Sigmoid colon (tissue), 6 donors: ENCODE measurements at regions not wholly inside any gene's neighbourhood (a gene's known extent, or its start where the extent isn't known, plus 50 kb on each side); places are given as distances from the start of the nearest gene placed in this dataset.

ENCODE experiments used
- DNase-seq: peaks from one replicate; pipeline ENCODE4 v3.0.0-alpha.2; 2019
- H3K27ac ChIP-seq, 4 donors: fragments of 200-600 bp; sonication (generic); one replicate each; pipeline ENCODE4 v1.5.1; 2016 to 2019; ENCODE audit warnings: mild to moderate bottlenecking in 1 of 4
- H3K27me3 ChIP-seq, 3 donors: fragments of 200-600 bp; sonication (generic); one replicate each; pipeline ENCODE4 v1.5.1; 2019; ENCODE audit warnings: mild to moderate bottlenecking in 1 of 3
- H3K36me3 ChIP-seq, 4 donors: fragments of 200-600 bp; sonication (generic); one replicate each; pipeline ENCODE4 v1.5.1; 2016 to 2019
- H3K4me1 ChIP-seq, 4 donors: fragments of 200-600 bp; sonication (generic); one replicate each; pipeline ENCODE4 v1.5.1; 2017 to 2019
- H3K4me3 ChIP-seq, 4 donors: fragments of 200-600 bp; sonication (generic); one replicate each; pipeline ENCODE4 v1.5.1; 2017 to 2019; ENCODE audit warnings: mild to moderate bottlenecking in 2 of 4, moderate library complexity in 1 of 4
- H3K9me3 ChIP-seq, 4 donors: fragments of 200-600 bp in 3 of 4; sonication (generic) in 3 of 4; one replicate each; pipeline versions ENCODE4 v1.5.1 to v1.6.1; 2013 to 2019
- EP300 ChIP-seq, 4 donors: sonication (generic); formaldehyde crosslinking; IDR thresholded peaks; one replicate each; pipeline ENCODE4 v1.6.1; 2017; ENCODE audit warnings: antibody characterized with exemption in 4 of 4
- POLR2A ChIP-seq, 2 donors: fragments of 450-650 bp; IDR thresholded peaks; one replicate each; pipeline ENCODE4 v1.6.1; 2016; ENCODE audit warnings: antibody characterized with exemption in 2 of 2, mild to moderate bottlenecking in 2 of 2, moderate library complexity in 2 of 2
- POLR2AphosphoS5 ChIP-seq, 4 donors: sonication (generic); formaldehyde crosslinking; IDR thresholded peaks; one replicate each; pipeline ENCODE4 v1.6.1; 2017; ENCODE audit warnings: antibody characterized with exemption in 4 of 4
- WGBS, 2 donors: extraction: QIAGEN DNeasy Blood & Tissue Kit; methylation state at CpG; one replicate each; pipeline ENCODE4 v1.1.7; 2013; 5-methylcytosine and 5-hydroxymethylcytosine counted together
- intact Hi-C: fragments of 100-400 bp; cut with DNase I; formaldehyde crosslinking; loops from one replicate; pipeline ENCODE4 v1.15.1; 2023
- TF ChIP-seq, protein P1 (sequence below), 4 experiments: fragments of 450-650 bp in 3 of 4; fragments of 200-600 bp in 1 of 4; IDR thresholded peaks; one replicate each; pipeline ENCODE4 v1.5.1; 2016 to 2019; ENCODE audit warnings: antibody characterized with exemption in 4 of 4, mild to moderate bottlenecking in 3 of 4, moderate library complexity in 2 of 4
- donor health status: healthy with polysubstance abuse.
- donor health status: healthy.

- intact Hi-C loops = no loop called here
- H3K36me3 ChIP-seq = no peaks in the 10 kb centered on the region
- H3K4me1 ChIP-seq = no peaks in the 10 kb centered on the region
- H3K9me3 ChIP-seq = no peaks in the 10 kb centered on the region
- TF ChIP-seq, protein P1, sequence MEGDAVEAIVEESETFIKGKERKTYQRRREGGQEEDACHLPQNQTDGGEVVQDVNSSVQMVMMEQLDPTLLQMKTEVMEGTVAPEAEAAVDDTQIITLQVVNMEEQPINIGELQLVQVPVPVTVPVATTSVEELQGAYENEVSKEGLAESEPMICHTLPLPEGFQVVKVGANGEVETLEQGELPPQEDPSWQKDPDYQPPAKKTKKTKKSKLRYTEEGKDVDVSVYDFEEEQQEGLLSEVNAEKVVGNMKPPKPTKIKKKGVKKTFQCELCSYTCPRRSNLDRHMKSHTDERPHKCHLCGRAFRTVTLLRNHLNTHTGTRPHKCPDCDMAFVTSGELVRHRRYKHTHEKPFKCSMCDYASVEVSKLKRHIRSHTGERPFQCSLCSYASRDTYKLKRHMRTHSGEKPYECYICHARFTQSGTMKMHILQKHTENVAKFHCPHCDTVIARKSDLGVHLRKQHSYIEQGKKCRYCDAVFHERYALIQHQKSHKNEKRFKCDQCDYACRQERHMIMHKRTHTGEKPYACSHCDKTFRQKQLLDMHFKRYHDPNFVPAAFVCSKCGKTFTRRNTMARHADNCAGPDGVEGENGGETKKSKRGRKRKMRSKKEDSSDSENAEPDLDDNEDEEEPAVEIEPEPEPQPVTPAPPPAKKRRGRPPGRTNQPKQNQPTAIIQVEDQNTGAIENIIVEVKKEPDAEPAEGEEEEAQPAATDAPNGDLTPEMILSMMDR (IDR thresholded peaks at IDR 0.05) = no peak
- H3K27ac ChIP-seq = no peak overlapping the region
- H3K27me3 ChIP-seq = peaks cover 0 to 8% (median 0%) of the 10 kb centered on the region in 3 donors
- no peak overlapping the region for H3K4me3 ChIP-seq
- no peak for DNase-seq
- WGBS, 2 donors = 88 to 89% methylated on average over 5 of the region's 5 CpGs
Measured at GRCh38 chr2:45192481-45192880, 183.2 kb upstream of the SIX2 start.

DNA sequence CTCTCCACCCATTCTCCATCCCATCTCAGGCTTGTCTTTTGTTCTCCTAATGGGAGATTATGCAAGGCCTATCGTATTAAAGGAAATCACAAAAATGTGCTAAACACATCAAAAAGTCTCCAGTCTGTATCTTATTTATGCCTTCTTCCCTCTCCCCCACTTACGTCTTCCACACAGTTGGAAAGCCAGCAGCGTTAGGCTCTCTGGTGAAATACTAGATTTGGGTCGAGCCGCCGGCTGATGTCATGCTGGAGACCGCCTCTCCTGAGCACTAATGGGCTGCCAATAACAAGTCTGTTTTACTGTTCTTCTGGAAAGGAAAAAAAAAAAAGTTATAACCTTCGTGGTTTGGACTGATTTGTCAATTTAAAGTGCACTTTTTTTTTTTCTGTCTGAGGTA lies 182.7 kb upstream of the SIX2 start:
- Histone ChIP-seq H3K27ac (no peak overlapping the region), H3K4me3 (no peak overlapping the region), H3K9me3 (no peaks in the 10 kb centered on the region), H3K4me1 (no peaks in the 10 kb centered on the region), H3K27me3 (peaks cover 0 to 8% (median 0%) of the 10 kb centered on the region in 3 donors), H3K36me3 (no peaks in the 10 kb centered on the region)
- no peak for TF ChIP-seq POLR2A (IDR thresholded peaks at IDR 0.05)
- peak in 2 of 4 donors; percentile 14 for TF ChIP-seq POLR2AphosphoS5 (IDR thresholded peaks at IDR 0.05)
- peak; percentile 81 for DNase-seq
- WGBS, 2 donors = 78 to 84% methylated on average over 8 of the region's 8 CpGs
- intact Hi-C loops = no loop called here

DNA sequence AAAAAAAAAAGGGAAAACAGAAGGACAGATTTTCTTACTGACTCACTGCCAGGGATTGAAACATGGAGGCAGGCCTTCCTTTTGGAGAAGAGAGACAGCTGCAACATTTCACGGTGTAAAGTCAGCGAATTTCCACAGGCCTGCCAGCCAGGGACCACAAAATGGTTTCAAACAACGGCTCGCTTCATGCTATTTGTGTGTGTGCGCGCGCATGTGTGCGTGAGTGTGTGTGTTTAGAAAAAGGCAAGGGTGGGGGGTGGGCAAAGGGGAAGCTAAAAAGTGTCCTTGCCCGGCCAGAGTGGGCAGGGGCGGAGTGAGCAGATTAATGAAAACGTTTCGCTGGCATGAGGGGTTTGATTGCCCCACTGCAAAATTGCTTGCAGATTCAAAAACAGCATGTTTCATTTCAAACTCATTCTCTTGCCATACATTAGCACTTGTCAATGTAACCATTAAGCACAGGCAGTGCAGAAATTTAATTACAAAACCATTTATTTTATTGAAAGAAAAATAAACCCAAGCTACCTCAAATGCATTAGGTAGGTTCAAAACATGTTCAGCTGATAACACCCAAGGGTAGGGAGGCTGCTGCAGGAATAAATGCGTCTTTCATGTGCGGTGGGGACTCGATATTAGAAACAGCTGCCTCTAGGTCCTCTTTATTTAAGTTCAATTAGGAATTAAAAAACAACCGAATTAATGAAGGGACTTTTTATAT lies 182.1 kb upstream of the SIX2 start:
- Histone ChIP-seq H3K4me3 (no peak overlapping the region), H3K4me1 (no peaks in the 10 kb centered on the region), H3K36me3 (no peaks in the 10 kb centered on the region), H3K27ac (peak overlapping the region in 1 of 4 donors; percentile 13), H3K9me3 (no peaks in the 10 kb centered on the region), H3K27me3 (peaks cover 0 to 8% (median 0%) of the 10 kb centered on the region in 3 donors)
- TF ChIP-seq EP300 (IDR thresholded peaks at IDR 0.05) (no peak), POLR2AphosphoS5 (IDR thresholded peaks at IDR 0.05) (no peak), POLR2A (IDR thresholded peaks at IDR 0.05) (no peak)
- TF ChIP-seq, protein P1 (IDR thresholded peaks at IDR 0.05) = no peak
- WGBS, 2 donors = 78 to 83% methylated on average over 16 of the region's 16 CpGs
- no peak for DNase-seq
- intact Hi-C loops = no loop called here

GRCh38 chr2:45190481-45190942 lies 181.3 kb upstream of the SIX2 start:
- H3K27me3 ChIP-seq = peaks cover 0 to 8% (median 0%) of the 10 kb centered on the region in 3 donors
- DNase-seq = no peak
- WGBS, 2 donors = 89 to 93% methylated on average over 8 of the region's 8 CpGs
- intact Hi-C loops = no loop called here
- no peak overlapping the region for H3K4me3 ChIP-seq
- H3K36me3 ChIP-seq = no peaks in the 10 kb centered on the region
- TF ChIP-seq POLR2A (IDR thresholded peaks at IDR 0.05) (no peak), POLR2AphosphoS5 (IDR thresholded peaks at IDR 0.05) (no peak), EP300 (IDR thresholded peaks at IDR 0.05) (no peak)
- TF ChIP-seq, protein P1 (IDR thresholded peaks at IDR 0.05) = no peak
- no peaks in the 10 kb centered on the region for H3K4me1 ChIP-seq
- H3K27ac ChIP-seq = no peak overlapping the region
- no peaks in the 10 kb centered on the region for H3K9me3 ChIP-seq

DNA sequence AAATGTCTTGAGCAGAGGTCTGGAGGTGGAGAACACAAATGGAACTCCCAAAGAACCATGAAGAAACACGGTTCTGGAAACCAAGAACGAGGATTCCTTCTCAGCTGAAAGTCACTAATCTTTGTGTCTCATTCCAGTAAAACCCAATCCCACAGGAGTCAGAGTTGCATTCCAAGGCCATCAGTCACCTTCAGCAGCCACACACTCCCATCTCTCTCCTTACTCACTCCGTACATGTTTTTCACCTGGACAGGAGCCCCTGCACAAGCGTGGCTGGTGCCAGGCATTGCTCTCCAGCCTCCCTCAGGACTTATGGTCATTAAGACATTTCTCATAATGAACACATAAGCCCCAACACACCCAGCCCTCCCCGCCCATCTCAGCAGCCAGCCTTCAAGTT lies 175.4 kb upstream of the SIX2 start:
- intact Hi-C loops = no loop called here
- Histone ChIP-seq H3K27me3 (peaks cover 0 to 21% (median 0%) of the 10 kb centered on the region in 3 donors), H3K4me1 (no peaks in the 10 kb centered on the region), H3K9me3 (no peaks in the 10 kb centered on the region), H3K4me3 (no peak overlapping the region), H3K27ac (no peak overlapping the region), H3K36me3 (no peaks in the 10 kb centered on the region)
- DNase-seq = no peak
- WGBS, 2 donors = 90 to 92% methylated on average over 5 of the region's 5 CpGs
- TF ChIP-seq, protein P1 (IDR thresholded peaks at IDR 0.05) = no peak
- TF ChIP-seq EP300 (IDR thresholded peaks at IDR 0.05) = no peak
- TF ChIP-seq POLR2A (IDR thresholded peaks at IDR 0.05) = no peak
- TF ChIP-seq POLR2AphosphoS5 (IDR thresholded peaks at IDR 0.05) = no peak
